ENCODE measurements at regions not wholly inside any gene's neighbourhood (a gene's known extent, or its start where the extent isn't known, plus 50 kb on each side); places are given as distances from the start of the nearest gene placed in this dataset.

- intact Hi-C loops (cut with micrococcal nuclease) = no loop called here
- no peak overlapping the region for H3K27ac Mint-ChIP-seq
Measured at GRCh38 chr2:49251766-49252165, 97.5 kb upstream of the FSHR start.

GRCh38 chr2:49251251-49251650 lies 96.9 kb upstream of the FSHR start:
- Mint-ChIP-seq H3K9me3 (peaks cover 0 to 2% (median 0%) of the 10 kb centered on the region in 7 donors), H3K27me3 (ENCODE audit: low read depth in 3 of 3) (no peaks in the 10 kb centered on the region), H3K4me3 (no peak overlapping the region), H3K36me3 (no peaks in the 10 kb centered on the region), H3K4me1 (no peaks in the 10 kb centered on the region), H3K27ac (no peak overlapping the region)
- no peaks in the 10 kb centered on the region for H3K36me3 ChIP-seq (replicated peaks in 1 of 2; ENCODE audit: control insufficient read depth in 1 of 2, insufficient read depth in 2 of 2, low read length in 2 of 2)
- H3K4me2 ChIP-seq (replicated peaks; ENCODE audit: extremely low read depth, low read length, poor library complexity, severe bottlenecking) = no peak overlapping the region
- intact Hi-C loops (cut with micrococcal nuclease) = no loop called here
- no peaks in the 10 kb centered on the region for H3K27me3 ChIP-seq (ENCODE audit: control insufficient read depth in 2 of 2, insufficient read depth in 2 of 2, low read length in 2 of 2)
- no peak for TF ChIP-seq CTCF (IDR thresholded peaks at IDR 0.05)
- WGBS (ENCODE audit: insufficient coverage) = 84% methylated on average over 3 of the region's 5 CpGs
- H3K9ac ChIP-seq (ENCODE audit: insufficient read depth, low read length, poor library complexity, severe bottlenecking) = no peak overlapping the region
- no peak overlapping the region for H3K4me3 ChIP-seq (replicated peaks in 1 of 3; ENCODE audit: low read depth in 2 of 3, low read length in 3 of 3)
- DNase-seq = no peak
- H3K9me3 ChIP-seq (replicated peaks in 1 of 2; ENCODE audit: control insufficient read depth in 1 of 2, insufficient read depth in 1 of 2, low read length in 2 of 2) = no peaks in the 10 kb centered on the region
- H4K20me1 ChIP-seq (ENCODE audit: insufficient read depth, low read length) = no peaks in the 10 kb centered on the region
- no peaks in the 10 kb centered on the region for H3K79me2 ChIP-seq (ENCODE audit: insufficient read depth, low read length)
- H2AFZ ChIP-seq (ENCODE audit: insufficient read depth, low read depth, low read length, poor library complexity, severe bottlenecking) = no peak overlapping the region
- H3K27ac ChIP-seq (ENCODE audit: low read depth in 1 of 2, low read length in 2 of 2) = no peak overlapping the region
- no peaks in the 10 kb centered on the region for H3K4me1 ChIP-seq (ENCODE audit: control insufficient read depth in 1 of 2, insufficient read depth in 2 of 2, low read length in 2 of 2)

More at GRCh38 chr2:49251766-49252165, 97.5 kb upstream of the FSHR start:
- no peak overlapping the region for H3K27ac ChIP-seq (ENCODE audit: low read depth in 1 of 2, low read length in 2 of 2)
- no peak overlapping the region for H3K9ac ChIP-seq (ENCODE audit: insufficient read depth, low read length, poor library complexity, severe bottlenecking)
- H3K27me3 ChIP-seq (ENCODE audit: control insufficient read depth in 2 of 2, insufficient read depth in 2 of 2, low read length in 2 of 2) = no peaks in the 10 kb centered on the region
- Mint-ChIP-seq H3K4me1 (no peaks in the 10 kb centered on the region), H3K36me3 (no peaks in the 10 kb centered on the region), H3K4me3 (no peak overlapping the region), H3K27me3 (ENCODE audit: low read depth in 3 of 3) (no peaks in the 10 kb centered on the region), H3K9me3 (peaks cover 0 to 2% (median 0%) of the 10 kb centered on the region in 7 donors)
- H2AFZ ChIP-seq (ENCODE audit: insufficient read depth, low read depth, low read length, poor library complexity, severe bottlenecking) = no peak overlapping the region
- DNase-seq = no peak
- WGBS (ENCODE audit: insufficient coverage) = no CpG with 5 or more reads among the region's 1 CpG
- H3K4me1 ChIP-seq (ENCODE audit: control insufficient read depth in 1 of 2, insufficient read depth in 2 of 2, low read length in 2 of 2) = no peaks in the 10 kb centered on the region
- no peak overlapping the region for H3K4me3 ChIP-seq (replicated peaks in 1 of 3; ENCODE audit: low read depth in 2 of 3, low read length in 3 of 3)
- H3K9me3 ChIP-seq (replicated peaks in 1 of 2; ENCODE audit: control insufficient read depth in 1 of 2, insufficient read depth in 1 of 2, low read length in 2 of 2) = no peaks in the 10 kb centered on the region
- no peaks in the 10 kb centered on the region for H4K20me1 ChIP-seq (ENCODE audit: insufficient read depth, low read length)
- H3K36me3 ChIP-seq (replicated peaks in 1 of 2; ENCODE audit: control insufficient read depth in 1 of 2, insufficient read depth in 2 of 2, low read length in 2 of 2) = no peaks in the 10 kb centered on the region
- no peak for TF ChIP-seq CTCF (IDR thresholded peaks at IDR 0.05)
- H3K4me2 ChIP-seq (replicated peaks; ENCODE audit: extremely low read depth, low read length, poor library complexity, severe bottlenecking) = no peak overlapping the region
- H3K79me2 ChIP-seq (ENCODE audit: insufficient read depth, low read length) = no peaks in the 10 kb centered on the region

All from CD14-positive monocyte (primary cell).